GM21515 (cell line): ENCODE measurements at regions not wholly inside any gene's neighbourhood (a gene's known extent, or its start where the extent isn't known, plus 50 kb on each side); places are given as distances from the start of the nearest gene placed in this dataset.

Source experiments
- ATAC-seq: cut with Tn5 transposase; IDR thresholded peaks from one replicate; pipeline ENCODE4 v1.9.1; 2021; ENCODE audit not compliant: unreplicated experiment

- ATAC-seq = no peak
These were observed 331.4 kb downstream of the PCDH7 start for GRCh38 chr4:31051565-31051964.

GRCh38 chr4:31052519-31052918 lies 332.4 kb downstream of the PCDH7 start:
- ATAC-seq = no peak

- no peak for ATAC-seq
These were observed 333.3 kb downstream of the PCDH7 start for GRCh38 chr4:31053451-31053850.

GRCh38 chr4:31054295-31054694 lies 334.1 kb downstream of the PCDH7 start:
- no peak for ATAC-seq

GRCh38 chr4:31058656-31059055 lies 338.5 kb downstream of the PCDH7 start:
- no peak for ATAC-seq

GRCh38 chr4:31059753-31060522 lies 339.8 kb downstream of the PCDH7 start:
- ATAC-seq = no peak

- ATAC-seq = no peak
These were observed 344.9 kb downstream of the PCDH7 start for GRCh38 chr4:31065086-31065485.

- no peak for ATAC-seq
These were observed 348.3 kb downstream of the PCDH7 start for GRCh38 chr4:31068257-31069075.

GRCh38 chr4:31069151-31069550 lies 349.0 kb downstream of the PCDH7 start:
- no peak for ATAC-seq

GRCh38 chr4:31071508-31072486 lies 351.6 kb downstream of the PCDH7 start:
- ATAC-seq = no peak

- no peak for ATAC-seq
These were observed 355.8 kb downstream of the PCDH7 start for GRCh38 chr4:31075969-31076368.

- ATAC-seq = no peak
These were observed 358.5 kb downstream of the PCDH7 start for GRCh38 chr4:31078661-31079060.

GRCh38 chr4:31080887-31081286 lies 360.7 kb downstream of the PCDH7 start:
- no peak for ATAC-seq

- no peak for ATAC-seq
These were observed 361.2 kb downstream of the PCDH7 start for GRCh38 chr4:31081366-31081765.

GRCh38 chr4:31083456-31083855 lies 363.3 kb downstream of the PCDH7 start:
- ATAC-seq = no peak

- ATAC-seq = no peak
These were observed 364.7 kb downstream of the PCDH7 start for GRCh38 chr4:31084806-31085416.

GRCh38 chr4:31085689-31086088 lies 365.5 kb downstream of the PCDH7 start:
- no peak for ATAC-seq

- no peak for ATAC-seq
These were observed 366.7 kb downstream of the PCDH7 start for GRCh38 chr4:31086756-31087330.

- ATAC-seq = no peak
These were observed 368.5 kb downstream of the PCDH7 start for GRCh38 chr4:31088600-31089230.

- no peak for ATAC-seq
These were observed 369.6 kb downstream of the PCDH7 start for GRCh38 chr4:31089815-31090214.
